GM19463 (cell line): ENCODE measurements at regions not wholly inside any gene's neighbourhood (a gene's known extent, or its start where the extent isn't known, plus 50 kb on each side); places are given as distances from the start of the nearest gene placed in this dataset.
"Not testable (repeated sequence)": the region's sequence is repeated elsewhere in the genome, so short reads cannot be mapped to it uniquely, and the experiment has no call there.

Source experiments
- ATAC-seq: cut with Tn5 transposase; IDR thresholded peaks from one replicate; pipeline ENCODE4 v1.9.1; 2021; ENCODE audit warnings: mild to moderate bottlenecking, moderate library complexity; ENCODE audit not compliant: unreplicated experiment

- no peak for ATAC-seq
Observed at GRCh38 chr1:234782105-234782751, 172.2 kb upstream of the IRF2BP2 start.

GRCh38 chr1:234781241-234782065, 171.5 kb upstream of the IRF2BP2 start:
- no peak for ATAC-seq

GRCh38 chr1:234780531-234781162, 170.7 kb upstream of the IRF2BP2 start:
- no peak for ATAC-seq

- ATAC-seq, result no peak
Observed at GRCh38 chr1:234780112-234780511, 170.1 kb upstream of the IRF2BP2 start.

GRCh38 chr1:234779600-234779999, 169.6 kb upstream of the IRF2BP2 start:
- ATAC-seq, result not testable (repeated sequence)

DNA sequence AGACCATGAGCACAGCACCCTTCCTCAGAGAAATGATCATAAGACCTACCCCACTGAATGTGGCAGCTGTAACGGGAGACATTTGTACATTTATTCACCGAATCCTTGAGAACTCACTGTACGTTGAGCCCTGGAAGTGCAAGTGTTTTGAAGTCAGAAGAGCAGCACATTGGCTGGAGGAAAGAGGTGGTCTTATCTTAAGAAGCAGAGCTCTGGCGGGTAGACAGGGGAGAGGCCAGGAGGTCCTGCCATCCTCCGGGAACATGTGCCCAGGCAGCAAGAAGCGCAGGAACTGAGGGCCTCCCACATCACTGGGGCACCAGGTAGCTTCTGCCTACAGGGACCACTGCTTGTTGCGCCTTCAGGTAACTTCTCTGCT, 169.2 kb upstream of the IRF2BP2 start:
- ATAC-seq, result no peak

- no peak for ATAC-seq
Observed at GRCh38 chr1:234778221-234779159, 168.5 kb upstream of the IRF2BP2 start.

DNA sequence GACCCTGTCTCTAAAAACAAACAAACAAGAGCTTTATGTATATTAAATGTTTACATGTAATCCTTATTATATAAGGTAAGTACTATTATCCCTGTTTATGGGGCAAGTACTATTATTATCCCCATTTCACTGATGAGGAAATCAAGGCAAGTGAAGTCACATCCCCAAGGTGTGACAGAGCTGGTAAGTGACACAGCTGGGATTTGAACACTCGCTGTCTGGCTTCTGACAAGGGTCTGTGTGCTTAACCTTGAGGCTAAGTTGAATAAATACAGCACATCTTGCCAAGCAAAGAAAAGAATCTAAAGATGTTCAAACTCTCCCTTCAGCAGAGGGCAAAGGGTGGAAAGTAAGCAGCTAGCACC, 167.9 kb upstream of the IRF2BP2 start:
- ATAC-seq, result no peak

- ATAC-seq, result no peak
Observed at GRCh38 chr1:234776876-234777855, 167.2 kb upstream of the IRF2BP2 start.

DNA sequence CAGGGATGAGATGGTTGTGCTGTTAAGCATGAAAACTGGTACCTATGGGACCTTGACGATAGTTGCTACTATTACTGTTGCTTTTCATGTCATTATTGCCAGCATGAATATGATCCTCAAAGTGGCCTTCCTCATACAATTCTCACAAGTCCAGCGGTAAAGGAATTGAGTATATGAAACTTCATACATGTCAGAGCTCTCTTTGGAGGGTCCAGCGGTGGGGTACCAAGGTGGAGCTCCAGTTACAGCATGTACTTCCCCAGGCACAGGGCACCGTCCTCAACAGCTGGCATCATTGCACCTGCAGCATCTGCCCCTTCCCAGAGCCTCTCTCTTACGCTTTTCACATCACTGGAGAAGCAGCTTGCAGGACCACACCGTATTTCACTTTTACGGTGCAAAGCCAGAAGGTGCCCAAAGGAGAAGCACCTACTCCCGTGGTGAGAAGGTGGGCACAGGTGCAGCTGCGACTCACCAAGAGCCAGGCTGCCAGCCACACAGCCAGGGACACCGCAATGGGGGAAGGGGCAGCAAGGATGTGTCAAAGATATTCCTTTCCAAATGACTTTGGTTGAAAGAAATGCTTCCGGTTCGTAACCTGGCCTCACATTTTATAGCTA, 166.4 kb upstream of the IRF2BP2 start:
- no peak for ATAC-seq

DNA sequence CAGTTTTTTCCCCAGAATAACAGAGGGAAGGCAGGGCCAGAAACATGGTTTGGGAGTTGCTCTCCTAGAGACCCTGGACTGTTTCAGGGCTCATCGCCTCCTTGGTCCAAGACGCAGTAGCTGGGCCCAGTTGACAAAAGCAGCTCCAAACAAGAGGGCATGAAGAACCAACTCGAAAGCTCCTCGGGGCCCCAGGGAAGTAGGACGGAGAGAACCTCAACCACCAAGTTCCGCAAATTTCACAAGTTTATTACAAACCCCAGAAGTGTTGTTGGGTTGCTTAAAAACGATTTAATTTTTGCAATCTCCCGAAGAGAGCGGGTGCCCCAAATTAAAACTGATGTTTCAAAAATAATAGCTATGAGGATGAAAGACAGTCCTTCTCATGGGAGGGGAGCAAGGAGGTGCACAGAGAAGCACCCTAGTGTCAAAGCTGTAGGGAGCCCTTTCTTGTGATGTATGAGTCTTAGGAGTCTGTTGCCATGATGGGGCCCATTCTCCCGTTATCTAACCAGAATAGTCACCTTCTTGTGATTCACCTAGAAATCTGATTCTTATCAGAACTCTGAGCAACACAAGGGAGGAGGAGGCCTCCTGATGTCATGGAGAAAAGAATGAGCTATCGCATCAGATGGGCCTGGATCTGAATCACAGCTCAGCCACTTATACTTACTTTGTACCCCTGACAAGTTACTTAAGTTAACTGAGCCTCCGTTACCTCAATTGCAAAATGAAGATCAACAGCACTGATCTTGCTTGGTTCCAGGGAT, 165.7 kb upstream of the IRF2BP2 start:
- ATAC-seq, result no peak

DNA sequence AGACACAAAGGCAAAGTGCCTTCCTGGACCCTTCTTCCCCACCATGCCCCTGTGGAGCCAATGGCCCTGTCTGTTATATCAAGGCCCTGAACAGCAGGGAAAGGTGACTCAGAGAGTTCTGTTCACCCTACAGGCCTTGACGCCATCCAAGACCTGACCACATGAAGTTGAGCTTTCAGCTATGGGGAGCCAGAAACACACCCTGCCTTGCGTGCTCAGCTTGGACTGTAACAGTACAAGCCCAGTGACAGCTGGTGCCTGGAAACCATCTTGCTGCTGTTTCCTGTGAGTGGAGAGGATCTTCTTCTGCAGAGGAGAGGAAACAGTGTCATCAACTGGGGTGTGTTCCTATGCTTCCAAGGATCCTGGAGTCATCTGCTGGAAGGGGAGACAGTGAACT, 165.0 kb upstream of the IRF2BP2 start:
- ATAC-seq, result no peak

DNA sequence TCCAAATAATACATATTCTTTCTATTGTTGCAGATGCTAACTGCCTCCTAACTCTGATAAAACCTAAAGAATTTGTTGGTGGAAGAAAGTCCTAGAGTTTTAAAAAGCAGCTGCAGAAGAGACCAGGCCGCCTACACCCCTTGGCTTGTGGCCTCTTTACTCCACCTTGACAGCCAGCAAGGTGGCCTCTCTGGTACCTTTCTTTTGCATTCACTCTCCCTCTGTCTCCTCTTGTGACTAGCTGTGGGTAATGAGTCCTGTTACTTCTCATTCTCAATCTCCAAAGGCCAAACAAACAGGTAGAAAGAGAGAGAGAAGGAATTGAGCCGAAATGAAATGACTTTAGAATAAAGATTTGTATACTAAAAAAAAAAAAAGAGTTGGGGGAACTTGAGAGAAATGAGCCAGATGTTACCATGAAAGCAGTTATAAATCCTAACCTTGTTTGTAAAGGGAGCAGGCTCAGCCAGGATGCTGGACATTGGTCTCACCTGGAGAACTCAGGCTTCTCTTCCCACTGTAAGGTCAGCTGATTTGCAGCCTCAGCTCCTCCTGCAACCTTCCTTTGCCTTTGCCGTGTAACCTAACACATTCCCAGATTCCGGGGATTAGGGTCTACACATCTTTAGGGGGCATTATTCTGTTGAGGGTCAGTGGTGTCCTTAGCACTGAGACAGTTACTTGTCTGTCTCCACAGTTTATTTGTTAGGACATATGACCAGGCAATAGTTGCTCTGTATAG, 164.1 kb upstream of the IRF2BP2 start:
- ATAC-seq, result no peak

GRCh38 chr1:234772345-234773147, 162.6 kb upstream of the IRF2BP2 start:
- ATAC-seq, result peak; percentile 91

GRCh38 chr1:234771642-234772344, 161.8 kb upstream of the IRF2BP2 start:
- no peak for ATAC-seq

DNA sequence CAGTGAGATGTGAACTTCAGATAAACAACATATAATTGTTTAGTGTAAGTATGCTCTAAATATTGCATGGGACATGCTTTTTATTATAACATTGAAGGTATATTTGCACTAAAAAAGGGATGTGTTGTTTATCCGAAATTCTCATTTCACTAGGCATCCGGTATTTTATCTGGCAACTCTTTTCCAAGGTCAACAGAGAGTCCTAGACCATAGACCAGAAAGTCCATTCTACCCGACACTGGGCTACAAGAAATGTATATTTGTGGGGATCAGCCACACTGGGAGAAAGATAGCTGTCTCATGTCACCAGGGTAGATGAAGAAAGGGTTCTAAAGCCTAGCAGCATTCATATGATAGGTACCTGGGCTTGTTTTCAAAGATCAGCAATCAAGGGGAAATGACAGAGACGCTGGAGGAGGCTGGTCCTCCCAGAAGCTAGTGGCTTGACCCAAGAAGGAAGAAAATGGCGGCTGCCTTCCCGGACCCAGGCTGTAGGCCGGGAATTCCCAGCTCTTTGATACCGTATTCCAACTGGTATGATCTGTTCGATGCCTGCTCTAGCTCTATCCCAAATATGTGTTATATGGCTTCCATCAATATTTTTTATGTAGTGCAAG, 161.1 kb upstream of the IRF2BP2 start:
- ATAC-seq, result no peak
